ENCODE measurements at regions not wholly inside any gene's neighbourhood (a gene's known extent, or its start where the extent isn't known, plus 50 kb on each side); places are given as distances from the start of the nearest gene placed in this dataset.
"Not testable (repeated sequence)": the region's sequence is repeated elsewhere in the genome, so short reads cannot be mapped to it uniquely, and the experiment has no call there.

DNA sequence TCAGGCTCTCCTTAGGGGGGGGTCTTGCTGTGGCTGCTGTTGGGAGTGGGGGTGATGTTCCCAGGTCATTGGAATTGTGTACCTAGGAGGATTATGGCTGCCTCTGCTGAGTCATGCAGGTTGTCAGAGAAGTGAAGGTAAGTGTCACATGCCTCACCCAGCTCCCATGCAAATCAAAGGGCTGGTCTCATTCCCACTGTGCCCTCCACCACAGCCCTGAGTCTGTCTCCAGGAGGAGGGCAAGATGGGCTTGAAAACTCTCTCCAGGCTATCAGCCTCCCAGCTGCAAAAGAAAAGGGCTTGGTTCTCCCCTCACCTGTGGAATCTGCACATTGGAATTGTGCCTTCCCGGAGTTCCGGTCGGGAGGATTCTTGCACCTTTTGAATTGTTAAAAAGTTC is 580.5 kb downstream of the NSUN3 start:
- Histone ChIP-seq H3K9me3 (ENCODE audit: control insufficient read depth, insufficient read depth, low read length) (peaks cover 11% of the 10 kb centered on the region), H3K27ac (ENCODE audit: low read length) (no peak overlapping the region), H3K4me3 (ENCODE audit: low read length) (no peak overlapping the region), H3K4me1 (ENCODE audit: control insufficient read depth, insufficient read depth, low read length) (no peaks in the 10 kb centered on the region), H3K27me3 (ENCODE audit: control insufficient read depth, insufficient read depth, low read length) (no peaks in the 10 kb centered on the region), H3K36me3 (ENCODE audit: control insufficient read depth, insufficient read depth, low read length) (no peaks in the 10 kb centered on the region)
- DNase-seq, result no peak
- no peak overlapping the region for H3K27ac Mint-ChIP-seq
- intact Hi-C loops (cut with micrococcal nuclease), result no loop called here
- WGBS (ENCODE audit: insufficient coverage), result 93% methylated on average over 3 of the region's 3 CpGs
- TF ChIP-seq CTCF (IDR thresholded peaks at IDR 0.05), result no peak
- no peaks in the 10 kb centered on the region for H3K27me3 Mint-ChIP-seq (ENCODE audit: low read depth in 2 of 2)
- ATAC-seq, result no peak
- peaks cover 14 to 24% of the 10 kb centered on the region in 2 donors for H3K9me3 Mint-ChIP-seq
- no peaks in the 10 kb centered on the region for H3K36me3 Mint-ChIP-seq
- H3K4me1 Mint-ChIP-seq, result no peaks in the 10 kb centered on the region
- no peak overlapping the region for H3K4me3 Mint-ChIP-seq

DNA sequence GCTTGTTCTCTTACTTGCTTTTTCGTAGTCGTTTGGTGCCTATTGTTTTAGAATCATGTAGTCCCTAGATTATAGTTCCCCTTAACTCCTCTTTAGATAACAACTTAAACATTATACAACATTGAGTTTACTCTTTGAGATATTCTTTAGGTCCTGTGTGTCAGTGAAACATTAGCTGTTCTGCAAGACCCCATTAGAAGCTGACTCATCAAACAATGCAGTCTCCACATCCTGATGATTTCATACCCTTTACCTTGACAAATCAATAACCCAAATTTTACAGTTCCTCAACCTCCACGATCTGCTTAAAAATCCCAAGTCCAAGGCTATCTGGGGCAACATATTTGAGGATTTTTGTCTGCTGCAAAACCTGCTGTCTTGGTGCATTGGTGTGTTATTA is 582.9 kb downstream of the NSUN3 start:
- H3K9me3 ChIP-seq (ENCODE audit: control insufficient read depth, insufficient read depth, low read length), result peaks cover 11% of the 10 kb centered on the region
- H3K4me1 ChIP-seq (ENCODE audit: control insufficient read depth, insufficient read depth, low read length), result no peaks in the 10 kb centered on the region
- Mint-ChIP-seq H3K27me3 (ENCODE audit: low read depth in 2 of 2) (no peaks in the 10 kb centered on the region), H3K4me1 (no peaks in the 10 kb centered on the region), H3K9me3 (peaks cover 13 to 26% of the 10 kb centered on the region in 2 donors), H3K4me3 (no peak overlapping the region), H3K36me3 (peaks cover 13% of the 10 kb centered on the region), H3K27ac (no peak overlapping the region)
- intact Hi-C loops (cut with micrococcal nuclease), result no loop called here
- DNase-seq (no peak), ATAC-seq (no peak)
- H3K27me3 ChIP-seq (ENCODE audit: control insufficient read depth, insufficient read depth, low read length), result no peaks in the 10 kb centered on the region
- H3K27ac ChIP-seq (ENCODE audit: low read length), result no peak overlapping the region
- no peak overlapping the region for H3K4me3 ChIP-seq (ENCODE audit: low read length)
- no peak for TF ChIP-seq CTCF (IDR thresholded peaks at IDR 0.05)
- WGBS (ENCODE audit: insufficient coverage), result 92% methylated on average over 3 of the region's 3 CpGs
- no peaks in the 10 kb centered on the region for H3K36me3 ChIP-seq (ENCODE audit: control insufficient read depth, insufficient read depth, low read length)

- peaks cover 14 to 26% of the 10 kb centered on the region in 2 donors for H3K9me3 Mint-ChIP-seq
- Histone ChIP-seq H3K36me3 (ENCODE audit: control insufficient read depth, insufficient read depth, low read length) (no peaks in the 10 kb centered on the region), H3K27ac (ENCODE audit: low read length) (no peak overlapping the region), H3K27me3 (ENCODE audit: control insufficient read depth, insufficient read depth, low read length) (no peaks in the 10 kb centered on the region), H3K9me3 (ENCODE audit: control insufficient read depth, insufficient read depth, low read length) (peaks cover 11% of the 10 kb centered on the region), H3K4me1 (ENCODE audit: control insufficient read depth, insufficient read depth, low read length) (no peaks in the 10 kb centered on the region), H3K4me3 (ENCODE audit: low read length) (no peak overlapping the region)
- no peak overlapping the region for H3K27ac Mint-ChIP-seq
- H3K4me1 Mint-ChIP-seq, result no peaks in the 10 kb centered on the region
- DNase-seq (no peak), ATAC-seq (no peak)
- intact Hi-C loops (cut with micrococcal nuclease), result no loop called here
- no peak for TF ChIP-seq CTCF (IDR thresholded peaks at IDR 0.05)
- peaks cover 13% of the 10 kb centered on the region for H3K36me3 Mint-ChIP-seq
- WGBS (ENCODE audit: insufficient coverage), result 66% methylated on average over 3 of the region's 3 CpGs
- no peak overlapping the region for H3K4me3 Mint-ChIP-seq
- H3K27me3 Mint-ChIP-seq (ENCODE audit: low read depth in 2 of 2), result no peaks in the 10 kb centered on the region
Measured at GRCh38 chr3:94647131-94647530, 584.3 kb downstream of the NSUN3 start.

GRCh38 chr3:94648270-94649180 is 585.7 kb downstream of the NSUN3 start:
- intact Hi-C loops (cut with micrococcal nuclease), result not testable (repeated sequence)
- H3K9me3 Mint-ChIP-seq, result peaks cover 16 to 31% of the 10 kb centered on the region in 2 donors

More at GRCh38 chr3:94648270-94649180, 585.7 kb downstream of the NSUN3 start:
- H3K9me3 ChIP-seq (ENCODE audit: control insufficient read depth, insufficient read depth, low read length); H3K27ac ChIP-seq (ENCODE audit: low read length); H3K4me1 ChIP-seq (ENCODE audit: control insufficient read depth, insufficient read depth, low read length); ATAC-seq; DNase-seq; H3K36me3 ChIP-seq (ENCODE audit: control insufficient read depth, insufficient read depth, low read length); H3K4me3 Mint-ChIP-seq; H3K27me3 Mint-ChIP-seq (ENCODE audit: low read depth in 2 of 2); H3K27ac Mint-ChIP-seq; H3K4me1 Mint-ChIP-seq; H3K27me3 ChIP-seq (ENCODE audit: control insufficient read depth, insufficient read depth, low read length); H3K4me3 ChIP-seq (ENCODE audit: low read length): not testable (repeated sequence)
- 83% methylated on average over 6 of the region's 8 CpGs for WGBS (ENCODE audit: insufficient coverage)
- H3K36me3 Mint-ChIP-seq, result peaks cover 13% of the 10 kb centered on the region

Data from natural killer cell (primary cell).